Middle frontal gyrus (tissue), 1 donor: ENCODE measurements at regions not wholly inside any gene's neighbourhood (a gene's known extent, or its start where the extent isn't known, plus 50 kb on each side); places are given as distances from the start of the nearest gene placed in this dataset.
"Not testable (repeated sequence)": the region's sequence is repeated elsewhere in the genome, so short reads cannot be mapped to it uniquely, and the experiment has no call there.

Experiments
- DNase-seq: peaks from one replicate; pipeline ENCODE4 v3.0.0-alpha.2; 2015; ENCODE audit warnings: low spot score; ENCODE audit errors: extremely low spot score

- no peak for DNase-seq
Observed at GRCh38 chr7:51817694-51818225, 501.2 kb upstream of the COBL start.

- not testable (repeated sequence) for DNase-seq
Observed at GRCh38 chr7:51805783-51806431, 489.3 kb upstream of the COBL start.

GRCh38 chr7:51802718-51803117 is 486.1 kb upstream of the COBL start:
- no peak for DNase-seq

DNA sequence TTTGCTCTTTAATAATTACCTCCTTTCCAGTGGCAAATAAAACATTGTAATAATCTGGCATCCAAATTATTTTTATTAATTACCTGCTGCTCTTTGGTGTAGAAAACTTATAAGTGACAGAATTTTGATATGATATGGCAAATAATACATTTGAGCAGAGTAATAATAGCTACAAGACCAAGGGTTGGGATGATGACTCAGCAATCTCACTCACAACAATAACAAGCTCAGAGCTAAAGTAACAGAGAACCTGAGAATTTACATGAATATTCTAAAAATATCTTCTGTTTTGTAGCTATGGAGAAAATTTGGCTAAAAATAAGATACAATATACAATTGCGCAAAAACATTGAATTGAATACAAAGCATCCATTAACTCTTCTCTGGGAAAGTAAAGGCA is 480.8 kb upstream of the COBL start:
- no peak for DNase-seq

DNA sequence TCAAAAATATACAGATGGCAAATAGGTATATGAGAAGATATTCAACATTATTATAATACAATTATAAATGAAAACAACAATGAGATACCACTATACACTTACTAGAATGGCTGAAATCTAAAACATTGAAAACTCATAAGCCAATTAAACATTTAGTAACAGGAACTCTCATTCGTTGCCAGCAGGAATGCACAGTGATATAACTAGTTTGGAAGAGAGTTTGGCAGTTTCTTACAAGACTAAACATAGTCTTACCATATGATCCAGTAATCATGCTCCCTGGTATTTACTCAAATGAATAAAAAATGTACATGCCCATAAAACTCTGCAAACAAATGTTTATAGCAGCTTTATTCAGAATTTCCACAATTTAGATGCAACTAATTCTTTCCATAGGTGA is 476.2 kb upstream of the COBL start:
- no peak for DNase-seq

DNA sequence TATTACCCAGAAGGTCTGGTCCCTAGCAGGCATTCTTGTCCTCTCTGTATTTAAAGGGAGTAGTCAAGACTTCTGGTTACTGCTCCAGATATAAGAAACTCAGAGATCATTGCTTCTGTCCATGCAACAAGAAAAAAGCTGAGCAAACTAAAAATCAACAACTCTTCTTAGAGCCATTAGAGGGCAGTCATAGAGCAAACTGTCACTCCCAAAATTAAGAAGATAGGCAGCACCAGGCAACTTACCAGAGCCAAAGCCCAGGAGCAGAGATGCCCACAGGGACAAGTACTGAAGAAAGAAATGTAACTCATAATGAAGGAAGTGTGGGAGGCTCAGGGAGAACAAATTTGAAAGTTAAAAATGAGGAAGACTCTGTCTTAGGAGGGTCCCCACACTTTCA is 472.9 kb upstream of the COBL start:
- DNase-seq = no peak

DNA sequence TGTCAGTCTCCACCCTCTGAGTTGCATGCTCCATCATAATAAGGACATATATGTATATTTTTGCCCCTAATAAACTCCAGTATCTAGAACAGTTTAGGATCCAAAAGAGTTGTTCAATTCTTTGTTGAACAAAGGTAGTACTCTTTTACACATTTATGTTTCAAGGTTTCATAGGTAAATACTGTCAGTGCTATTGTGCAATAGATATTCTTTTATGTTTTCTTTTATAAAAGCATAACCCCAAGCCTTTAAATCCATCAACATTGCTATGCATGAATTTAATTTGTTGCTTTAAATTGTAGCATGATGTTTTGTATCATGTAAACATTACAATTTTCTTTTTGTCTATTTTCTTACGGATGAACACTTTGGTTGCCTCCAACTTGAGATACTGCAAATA is 469.7 kb upstream of the COBL start:
- DNase-seq = no peak

DNA sequence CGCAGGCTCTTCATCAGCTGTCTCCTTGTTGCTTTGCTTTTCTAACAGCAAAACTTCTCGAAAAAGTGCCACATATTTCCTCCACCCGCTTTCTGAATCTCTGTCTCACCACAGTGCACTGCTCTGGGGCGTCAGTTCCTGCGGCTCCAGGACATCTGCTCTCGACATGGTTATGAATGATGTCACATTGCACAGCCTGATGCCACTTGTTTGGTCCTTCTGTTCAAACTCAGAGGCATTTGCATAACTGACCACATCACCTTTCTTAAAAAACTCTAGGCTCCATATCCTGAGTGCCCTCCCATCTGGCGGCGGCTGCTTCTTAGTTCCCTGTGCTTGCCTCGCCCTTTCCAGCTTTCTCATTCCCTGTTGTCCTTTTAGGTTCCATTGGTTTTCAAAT is 469.3 kb upstream of the COBL start:
- no peak for DNase-seq

DNA sequence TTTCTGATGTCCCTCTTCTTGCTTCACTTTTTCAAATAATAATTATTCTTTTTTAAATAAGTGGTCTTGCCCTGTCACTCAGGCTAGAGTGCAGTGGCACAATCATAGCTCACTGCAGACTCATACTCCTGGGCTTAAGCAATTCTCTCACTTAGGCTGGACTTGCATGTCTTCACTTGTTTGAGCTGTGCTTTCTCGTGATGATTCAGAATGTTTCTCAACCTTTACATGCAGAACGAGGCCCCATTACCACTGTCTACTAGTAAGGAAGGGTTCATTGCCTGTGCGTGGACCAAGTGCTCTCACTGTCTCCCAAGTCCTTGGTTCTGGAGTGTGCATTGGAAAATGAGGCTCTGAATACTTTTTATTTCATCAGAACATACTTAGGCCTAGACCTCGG is 468.6 kb upstream of the COBL start:
- no peak for DNase-seq

GRCh38 chr7:51783241-51783640 is 466.6 kb upstream of the COBL start:
- DNase-seq = no peak

GRCh38 chr7:51778121-51778520 is 461.5 kb upstream of the COBL start:
- no peak for DNase-seq

DNA sequence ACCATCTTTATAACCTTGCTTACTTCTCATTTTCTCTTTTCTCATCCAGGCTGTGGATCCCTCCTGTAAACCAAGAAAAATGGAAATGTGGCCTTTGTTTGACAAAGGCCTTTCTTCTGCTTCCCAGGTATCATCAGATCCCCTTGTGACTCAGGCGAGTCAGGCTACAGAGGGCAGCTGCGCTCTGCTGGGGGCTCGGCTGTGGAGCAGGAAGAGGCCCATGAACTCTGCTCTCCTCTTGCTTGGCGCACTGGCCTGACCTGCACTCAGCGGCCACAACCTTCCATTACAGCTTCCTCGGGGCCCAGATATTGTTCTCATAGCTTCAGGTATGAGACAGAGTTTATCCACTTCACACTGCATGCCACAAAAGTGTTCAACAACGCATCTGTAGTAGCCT is 457.6 kb upstream of the COBL start:
- DNase-seq = no peak

- DNase-seq = no peak
Observed at GRCh38 chr7:51772190-51772589, 455.6 kb upstream of the COBL start.

DNA sequence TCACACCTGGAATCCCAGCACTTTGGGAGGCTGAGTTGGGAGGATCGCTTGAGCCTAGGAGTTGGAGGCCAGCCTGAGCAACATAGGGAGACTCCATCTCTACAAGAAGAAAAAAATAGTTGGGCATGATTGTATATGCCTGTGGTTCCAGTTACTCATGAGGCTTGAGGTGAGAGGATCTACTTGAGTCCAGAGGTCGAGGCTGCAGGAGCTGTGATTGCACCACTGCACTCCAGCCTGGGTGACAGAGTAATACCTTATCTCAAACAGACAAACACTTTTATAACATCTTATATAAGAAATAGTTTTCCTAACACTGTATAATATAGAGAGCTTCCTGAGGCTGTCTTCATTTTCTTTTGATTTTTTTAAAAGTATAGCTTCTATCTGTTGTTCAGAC is 448.4 kb upstream of the COBL start:
- DNase-seq = no peak

- DNase-seq = no peak
Observed at GRCh38 chr7:51759985-51760384, 443.4 kb upstream of the COBL start.

DNA sequence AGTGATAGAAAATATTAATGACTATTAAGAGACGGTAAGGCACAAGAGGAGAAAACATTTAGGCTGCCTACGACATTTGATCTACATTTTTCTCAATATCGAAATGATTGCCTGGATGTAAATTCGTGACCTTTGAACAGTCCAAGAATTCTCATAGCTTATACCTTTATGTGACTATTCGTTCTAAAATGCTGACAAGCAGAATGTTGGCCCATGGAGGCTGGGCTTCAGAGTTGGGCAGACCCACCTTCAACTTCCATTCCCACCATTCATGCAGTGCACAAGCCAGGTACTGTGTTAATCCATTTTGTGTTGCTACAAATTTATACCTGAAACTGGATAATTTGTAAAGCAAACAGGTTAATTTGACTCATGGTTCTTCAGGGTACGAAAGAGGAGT is 441.4 kb upstream of the COBL start:
- no peak for DNase-seq

GRCh38 chr7:51732951-51733350 is 416.3 kb upstream of the COBL start:
- no peak for DNase-seq

DNA sequence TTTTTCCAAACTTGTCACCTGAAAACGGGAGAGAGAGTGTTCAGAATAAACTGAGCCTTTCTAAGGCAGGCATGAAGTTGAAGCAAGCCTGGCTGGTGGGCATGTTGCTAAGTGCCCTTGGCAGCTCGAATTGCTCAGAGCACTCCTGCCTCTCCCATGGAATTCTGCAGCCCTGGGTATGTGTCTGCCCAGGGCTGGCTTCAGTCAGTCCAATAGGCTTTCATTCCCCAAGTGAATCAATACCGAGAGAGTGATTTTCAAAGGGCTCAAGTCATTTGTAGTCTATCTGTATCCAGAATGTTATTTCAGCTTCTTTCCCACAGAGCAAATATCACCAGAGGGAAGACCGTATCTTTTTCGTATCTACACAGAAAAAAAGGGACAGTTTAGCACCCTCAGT is 415.5 kb upstream of the COBL start:
- DNase-seq = no peak

DNA sequence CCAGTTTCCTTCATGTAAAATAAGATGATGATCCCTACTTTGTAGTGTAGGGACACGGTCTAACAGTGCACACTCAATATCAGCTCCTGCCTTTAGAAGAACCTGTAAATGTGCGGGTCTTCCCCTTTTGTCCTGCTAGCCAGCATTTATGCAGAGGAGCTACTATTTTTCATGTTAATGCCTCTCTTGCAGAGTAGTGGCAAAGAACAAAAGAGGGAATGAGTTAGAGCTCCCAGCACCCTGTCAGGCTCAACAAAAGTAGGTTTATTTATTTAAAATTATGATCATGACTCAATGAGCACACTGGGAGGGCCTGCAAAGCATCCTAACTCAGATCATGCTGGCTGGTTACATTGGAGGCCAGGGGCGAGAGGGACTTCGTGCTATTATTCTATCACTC is 414.5 kb upstream of the COBL start:
- DNase-seq = no peak

DNA sequence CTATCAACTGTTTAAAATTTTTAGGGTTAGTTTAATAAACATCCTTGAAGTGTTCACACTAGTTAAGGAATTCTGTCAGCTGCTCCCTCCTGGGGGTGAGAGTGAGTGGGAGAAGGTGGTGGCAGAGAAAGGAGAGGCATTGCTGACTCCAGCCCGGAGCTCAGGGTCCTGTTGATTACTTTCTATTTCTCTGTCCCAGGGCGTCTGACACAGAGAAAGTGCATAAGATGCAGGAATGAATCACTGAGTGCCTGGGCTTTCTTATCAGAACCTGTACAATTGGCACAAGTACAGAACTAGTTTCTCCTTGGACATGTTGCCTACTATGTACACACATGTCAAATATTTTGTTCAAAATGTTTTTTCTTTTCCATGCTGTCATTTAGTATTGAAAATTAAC is 410.8 kb upstream of the COBL start:
- no peak for DNase-seq

DNA sequence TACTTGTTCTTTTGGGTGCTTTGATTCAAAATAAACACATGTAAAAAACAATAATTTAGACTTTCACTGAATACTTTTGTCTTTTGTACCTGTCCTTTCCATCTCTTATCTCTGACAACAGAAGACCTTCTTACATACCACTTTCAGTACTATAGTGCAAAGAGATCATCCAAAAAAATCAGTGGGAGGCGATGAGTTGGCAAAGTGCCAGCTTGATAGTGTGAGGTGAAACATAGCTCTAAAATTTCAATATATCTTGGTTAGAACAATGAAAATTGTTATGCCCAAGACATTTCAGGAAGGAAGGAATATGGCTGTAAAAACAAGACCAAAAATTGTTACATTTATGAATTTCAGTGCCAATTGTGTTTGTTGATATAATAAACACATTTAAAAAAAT is 390.2 kb upstream of the COBL start:
- no peak for DNase-seq

DNA sequence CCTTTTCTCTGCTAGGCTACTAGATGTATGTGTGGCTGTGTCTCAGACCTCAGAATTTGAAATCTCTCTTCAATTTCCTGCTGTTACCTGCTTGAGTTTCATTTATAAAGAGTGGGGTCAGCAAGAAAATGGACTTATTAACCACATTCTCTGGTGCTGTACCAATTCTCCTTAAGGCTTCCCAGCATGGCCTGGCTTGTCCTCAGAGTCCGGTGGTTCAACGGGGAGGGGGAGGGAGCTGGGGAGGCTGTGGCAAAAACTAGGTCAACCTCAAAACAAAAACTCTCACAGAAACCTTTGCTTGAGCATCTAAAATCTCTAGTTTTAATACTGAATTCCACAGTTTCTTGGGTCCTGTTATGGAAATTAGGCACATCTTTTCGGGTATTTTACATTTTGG is 389.1 kb upstream of the COBL start:
- no peak for DNase-seq

- DNase-seq = no peak
Observed at GRCh38 chr7:51702673-51703072, 386.1 kb upstream of the COBL start.

- DNase-seq = no peak
Observed at GRCh38 chr7:51701935-51702334, 385.3 kb upstream of the COBL start.
